GM15510 (cell line): ENCODE measurements at regions not wholly inside any gene's neighbourhood (a gene's known extent, or its start where the extent isn't known, plus 50 kb on each side); places are given as distances from the start of the nearest gene placed in this dataset.

Experiments
- POLR2A ChIP-seq: IDR thresholded peaks from 3 replicates; pipeline ENCODE4 v1.6.1; 2011; ENCODE audit warnings: borderline replicate concordance; ENCODE audit not compliant: insufficient read length; ENCODE audit errors: extremely low read depth

- no peak for TF ChIP-seq POLR2A
Measured at GRCh38 chr3:193812078-193812725, 219.2 kb downstream of the OPA1 start.

- no peak for TF ChIP-seq POLR2A
Measured at GRCh38 chr3:193812791-193813500, 219.9 kb downstream of the OPA1 start.

GRCh38 chr3:193813501-193813830 is 220.5 kb downstream of the OPA1 start:
- no peak for TF ChIP-seq POLR2A

- TF ChIP-seq POLR2A, result no peak
Measured at GRCh38 chr3:193814166-193814892, 221.3 kb downstream of the OPA1 start.

- no peak for TF ChIP-seq POLR2A
Measured at GRCh38 chr3:193815246-193816027, 222.4 kb downstream of the OPA1 start.

- no peak for TF ChIP-seq POLR2A
Measured at GRCh38 chr3:193816028-193816395, 223.0 kb downstream of the OPA1 start.

- no peak for TF ChIP-seq POLR2A
Measured at GRCh38 chr3:193816656-193817311, 223.8 kb downstream of the OPA1 start.

- TF ChIP-seq POLR2A, result no peak
Measured at GRCh38 chr3:193819117-193820010, 226.4 kb downstream of the OPA1 start.

- no peak for TF ChIP-seq POLR2A
Measured at GRCh38 chr3:193821151-193821668, 228.2 kb downstream of the OPA1 start.

- TF ChIP-seq POLR2A, result no peak
Measured at GRCh38 chr3:193822492-193823212, 229.6 kb downstream of the OPA1 start.

GRCh38 chr3:193824365-193824764 is 231.4 kb downstream of the OPA1 start:
- TF ChIP-seq POLR2A, result no peak

- TF ChIP-seq POLR2A, result no peak
Measured at GRCh38 chr3:193825617-193826016, 232.6 kb downstream of the OPA1 start.
